ENCODE measurements at regions not wholly inside any gene's neighbourhood (a gene's known extent, or its start where the extent isn't known, plus 50 kb on each side); places are given as distances from the start of the nearest gene placed in this dataset.

- TF ChIP-seq POLR2AphosphoS5 (IDR thresholded peaks at IDR 0.05) (no peak), CTCF (IDR thresholded peaks at IDR 0.05; ENCODE audit: poor library complexity, severe bottlenecking) (no peak), EZH2 (IDR thresholded peaks at IDR 0.05; ENCODE audit: borderline replicate concordance, insufficient read depth, low read length, poor library complexity, severe bottlenecking) (no peak), EP300 (conservative IDR thresholded peaks at IDR 0.05; ENCODE audit: poor library complexity, severe bottlenecking) (no peak), SMC3 (conservative IDR thresholded peaks at IDR 0.05; ENCODE audit: poor library complexity) (no peak), MXI1 (conservative IDR thresholded peaks at IDR 0.05; ENCODE audit: poor library complexity, severe bottlenecking) (no peak)
- TF ChIP-seq, protein P1, sequence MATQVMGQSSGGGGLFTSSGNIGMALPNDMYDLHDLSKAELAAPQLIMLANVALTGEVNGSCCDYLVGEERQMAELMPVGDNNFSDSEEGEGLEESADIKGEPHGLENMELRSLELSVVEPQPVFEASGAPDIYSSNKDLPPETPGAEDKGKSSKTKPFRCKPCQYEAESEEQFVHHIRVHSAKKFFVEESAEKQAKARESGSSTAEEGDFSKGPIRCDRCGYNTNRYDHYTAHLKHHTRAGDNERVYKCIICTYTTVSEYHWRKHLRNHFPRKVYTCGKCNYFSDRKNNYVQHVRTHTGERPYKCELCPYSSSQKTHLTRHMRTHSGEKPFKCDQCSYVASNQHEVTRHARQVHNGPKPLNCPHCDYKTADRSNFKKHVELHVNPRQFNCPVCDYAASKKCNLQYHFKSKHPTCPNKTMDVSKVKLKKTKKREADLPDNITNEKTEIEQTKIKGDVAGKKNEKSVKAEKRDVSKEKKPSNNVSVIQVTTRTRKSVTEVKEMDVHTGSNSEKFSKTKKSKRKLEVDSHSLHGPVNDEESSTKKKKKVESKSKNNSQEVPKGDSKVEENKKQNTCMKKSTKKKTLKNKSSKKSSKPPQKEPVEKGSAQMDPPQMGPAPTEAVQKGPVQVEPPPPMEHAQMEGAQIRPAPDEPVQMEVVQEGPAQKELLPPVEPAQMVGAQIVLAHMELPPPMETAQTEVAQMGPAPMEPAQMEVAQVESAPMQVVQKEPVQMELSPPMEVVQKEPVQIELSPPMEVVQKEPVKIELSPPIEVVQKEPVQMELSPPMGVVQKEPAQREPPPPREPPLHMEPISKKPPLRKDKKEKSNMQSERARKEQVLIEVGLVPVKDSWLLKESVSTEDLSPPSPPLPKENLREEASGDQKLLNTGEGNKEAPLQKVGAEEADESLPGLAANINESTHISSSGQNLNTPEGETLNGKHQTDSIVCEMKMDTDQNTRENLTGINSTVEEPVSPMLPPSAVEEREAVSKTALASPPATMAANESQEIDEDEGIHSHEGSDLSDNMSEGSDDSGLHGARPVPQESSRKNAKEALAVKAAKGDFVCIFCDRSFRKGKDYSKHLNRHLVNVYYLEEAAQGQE (IDR thresholded peaks at IDR 0.05; ENCODE audit: borderline replicate concordance): no peak
Measured at GRCh38 chr17:55932973-55933372, 182.1 kb downstream of the PCTP start.
